WTC11 (cell line): ENCODE measurements at regions not wholly inside any gene's neighbourhood (a gene's known extent, or its start where the extent isn't known, plus 50 kb on each side); places are given as distances from the start of the nearest gene placed in this dataset.

Experiments
- ATAC-seq: fragments of 200-7000 bp; cut with Tn5 transposase; 2 replicates; pipeline ENCODE4 v1.10.0; 2021; ENCODE audit warnings: mild to moderate bottlenecking, moderate library complexity
- CTCF ChIA-PET: fragments of 300-600 bp; sonication (Branson Sonifier 250); formaldehyde crosslinking; loops from one replicate; lab custom pipeline; 2021; ENCODE audit warnings: antibody characterized with exemption; lab: Charles Lee
- POLR2A ChIA-PET: fragments of 350-600 bp; sonication (Branson Sonifier 250); formaldehyde crosslinking; loops from one replicate; lab custom pipeline; 2021; ENCODE audit warnings: antibody characterized with exemption; lab: Charles Lee
- DNase-seq: peaks from one replicate; pipeline ENCODE4 v3.0.0; 2021; ENCODE audit warnings: low spot score
- H3K27ac Mint-ChIP-seq: 2 replicates; pipeline ENCODE4 v1.8.0; 2021; ENCODE audit warnings: mixed read lengths
- H3K27me3 Mint-ChIP-seq: 2 replicates; pipeline ENCODE4 v1.8.0; 2021; ENCODE audit warnings: low read depth, mild to moderate bottlenecking, moderate library complexity, mixed read lengths
- H3K36me3 Mint-ChIP-seq: 2 replicates; pipeline ENCODE4 v1.8.0; 2021; ENCODE audit warnings: mixed read lengths
- H3K4me1 Mint-ChIP-seq: 2 replicates; pipeline ENCODE4 v1.8.0; 2022; ENCODE audit warnings: mixed read lengths
- H3K4me3 Mint-ChIP-seq: 2 replicates; pipeline ENCODE4 v1.8.0; 2021; ENCODE audit warnings: mild to moderate bottlenecking, moderate library complexity, mixed read lengths
- H3K9me3 Mint-ChIP-seq: 2 replicates; pipeline ENCODE4 v1.8.0; 2021; ENCODE audit warnings: mixed read lengths
- ARID4B ChIP-seq: sonication (generic); formaldehyde crosslinking; IDR thresholded peaks from 2 replicates; pipeline ENCODE4 v1.8.0; 2023; ENCODE audit warnings: missing genetic modification reagents, mild to moderate bottlenecking, borderline replicate concordance
- CBFB ChIP-seq: sonication (generic); formaldehyde crosslinking; IDR thresholded peaks from 2 replicates; pipeline ENCODE4 v1.8.1; 2022; ENCODE audit warnings: mild to moderate bottlenecking, low read depth, missing genetic modification reagents
- CREM ChIP-seq: sonication (generic); formaldehyde crosslinking; IDR thresholded peaks from 2 replicates; pipeline ENCODE4 v1.8.1; 2022; ENCODE audit warnings: mild to moderate bottlenecking, missing genetic modification reagents, moderate library complexity
- EMX1 ChIP-seq: fragments of 250-450 bp; sonication (Bioruptor Pico); IDR thresholded peaks from 2 replicates; pipeline ENCODE4 v1.8.0; 2021; ENCODE audit warnings: mild to moderate bottlenecking
- NFE2L1 ChIP-seq: sonication (generic); formaldehyde crosslinking; IDR thresholded peaks from 2 replicates; pipeline ENCODE4 v1.8.1; 2023; ENCODE audit warnings: missing genetic modification reagents
- NFYB ChIP-seq: sonication (generic); formaldehyde crosslinking; conservative IDR thresholded peaks from 2 replicates; pipeline ENCODE4 v1.8.0; 2022; ENCODE audit warnings: low read depth, missing genetic modification reagents
- NR3C1 ChIP-seq: sonication (generic); formaldehyde crosslinking; conservative IDR thresholded peaks from 2 replicates; pipeline ENCODE4 v1.8.1; 2023; ENCODE audit warnings: low read depth, mild to moderate bottlenecking, missing genetic modification reagents
- SMAD4 ChIP-seq: sonication (generic); formaldehyde crosslinking; IDR thresholded peaks from 2 replicates; pipeline ENCODE4 v1.8.0; 2022; ENCODE audit warnings: mild to moderate bottlenecking, missing genetic modification reagents
- SP1 ChIP-seq: sonication (generic); formaldehyde crosslinking; conservative IDR thresholded peaks from 2 replicates; pipeline ENCODE4 v1.8.1; 2022; ENCODE audit warnings: missing genetic modification reagents
- USF1 ChIP-seq: sonication (generic); formaldehyde crosslinking; IDR thresholded peaks from 2 replicates; pipeline ENCODE4 v1.8.0; 2022; ENCODE audit warnings: mild to moderate bottlenecking, missing genetic modification reagents
- ZNF121 ChIP-seq: sonication (generic); formaldehyde crosslinking; IDR thresholded peaks from 2 replicates; pipeline ENCODE4 v1.8.0; 2023; ENCODE audit warnings: missing genetic modification reagents
- ZNF138 ChIP-seq: sonication (generic); formaldehyde crosslinking; conservative IDR thresholded peaks from 2 replicates; pipeline ENCODE4 v1.8.1; 2022; ENCODE audit warnings: mild to moderate bottlenecking, moderate library complexity, missing genetic modification reagents
- ZNF219 ChIP-seq: sonication (generic); formaldehyde crosslinking; IDR thresholded peaks from 2 replicates; pipeline ENCODE4 v1.8.0; 2023; ENCODE audit warnings: missing genetic modification reagents, mild to moderate bottlenecking, borderline replicate concordance
- ZNF416 ChIP-seq: fragments of 250-450 bp; sonication (Bioruptor Pico); IDR thresholded peaks from 2 replicates; pipeline ENCODE4 v1.9.0; 2021; ENCODE audit warnings: mild to moderate bottlenecking, inconsistent platforms
- TF ChIP-seq, protein P1 (sequence below): sonication (generic); formaldehyde crosslinking; IDR thresholded peaks from 2 replicates; pipeline ENCODE4 v1.8.1; 2022; ENCODE audit warnings: mild to moderate bottlenecking, missing genetic modification reagents, moderate library complexity, borderline replicate concordance
- TF ChIP-seq, protein P2 (sequence below): sonication (generic); formaldehyde crosslinking; IDR thresholded peaks from 2 replicates; pipeline ENCODE4 v1.8.1; 2023; ENCODE audit warnings: mild to moderate bottlenecking, missing genetic modification reagents, moderate library complexity
- TF ChIP-seq, protein P3 (sequence below): fragments of 250-450 bp; sonication (Bioruptor Pico); IDR thresholded peaks from 2 replicates; pipeline ENCODE4 v1.8.0; 2021; ENCODE audit warnings: mild to moderate bottlenecking
- TF ChIP-seq, protein P4 (sequence below): sonication (generic); formaldehyde crosslinking; IDR thresholded peaks from 2 replicates; pipeline ENCODE4 v1.8.1; 2023; ENCODE audit warnings: mild to moderate bottlenecking, missing genetic modification reagents, moderate library complexity
- TF ChIP-seq, protein P5 (sequence below): sonication (generic); formaldehyde crosslinking; IDR thresholded peaks from 2 replicates; pipeline ENCODE4 v1.8.0; 2022; ENCODE audit warnings: mild to moderate bottlenecking, missing genetic modification reagents
- TF ChIP-seq, protein P6 (sequence below): sonication (generic); formaldehyde crosslinking; IDR thresholded peaks from 2 replicates; pipeline ENCODE4 v1.8.1; 2023; ENCODE audit warnings: mild to moderate bottlenecking, missing genetic modification reagents, borderline replicate concordance
- TF ChIP-seq, protein P7 (sequence below): sonication (generic); formaldehyde crosslinking; IDR thresholded peaks from 2 replicates; pipeline ENCODE4 v1.8.1; 2023; ENCODE audit warnings: mild to moderate bottlenecking, moderate library complexity, missing genetic modification reagents

GRCh38 chr1:30508611-30509010 lies 214.8 kb downstream of the MATN1 start:
- H3K36me3 Mint-ChIP-seq: no peaks in the 10 kb centered on the region
- DNase-seq: no peak
- H3K4me1 Mint-ChIP-seq: peaks cover 22% of the 10 kb centered on the region
- H3K27me3 Mint-ChIP-seq: no peaks in the 10 kb centered on the region
- no peak for ATAC-seq
- H3K4me3 Mint-ChIP-seq: no peak overlapping the region
- no peak overlapping the region; the same call in 1 of the 2 replicates for H3K27ac Mint-ChIP-seq
- TF ChIP-seq, protein P1, sequence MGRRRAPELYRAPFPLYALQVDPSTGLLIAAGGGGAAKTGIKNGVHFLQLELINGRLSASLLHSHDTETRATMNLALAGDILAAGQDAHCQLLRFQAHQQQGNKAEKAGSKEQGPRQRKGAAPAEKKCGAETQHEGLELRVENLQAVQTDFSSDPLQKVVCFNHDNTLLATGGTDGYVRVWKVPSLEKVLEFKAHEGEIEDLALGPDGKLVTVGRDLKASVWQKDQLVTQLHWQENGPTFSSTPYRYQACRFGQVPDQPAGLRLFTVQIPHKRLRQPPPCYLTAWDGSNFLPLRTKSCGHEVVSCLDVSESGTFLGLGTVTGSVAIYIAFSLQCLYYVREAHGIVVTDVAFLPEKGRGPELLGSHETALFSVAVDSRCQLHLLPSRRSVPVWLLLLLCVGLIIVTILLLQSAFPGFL (CRISPR knock-in tag): no peak
- TF ChIP-seq ZNF219 (CRISPR knock-in tag): no peak
- no peak for TF ChIP-seq NR3C1
- TF ChIP-seq, protein P2, sequence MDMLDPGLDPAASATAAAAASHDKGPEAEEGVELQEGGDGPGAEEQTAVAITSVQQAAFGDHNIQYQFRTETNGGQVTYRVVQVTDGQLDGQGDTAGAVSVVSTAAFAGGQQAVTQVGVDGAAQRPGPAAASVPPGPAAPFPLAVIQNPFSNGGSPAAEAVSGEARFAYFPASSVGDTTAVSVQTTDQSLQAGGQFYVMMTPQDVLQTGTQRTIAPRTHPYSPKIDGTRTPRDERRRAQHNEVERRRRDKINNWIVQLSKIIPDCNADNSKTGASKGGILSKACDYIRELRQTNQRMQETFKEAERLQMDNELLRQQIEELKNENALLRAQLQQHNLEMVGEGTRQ: no peak
- no peak for TF ChIP-seq ARID4B
- TF ChIP-seq, protein P3, sequence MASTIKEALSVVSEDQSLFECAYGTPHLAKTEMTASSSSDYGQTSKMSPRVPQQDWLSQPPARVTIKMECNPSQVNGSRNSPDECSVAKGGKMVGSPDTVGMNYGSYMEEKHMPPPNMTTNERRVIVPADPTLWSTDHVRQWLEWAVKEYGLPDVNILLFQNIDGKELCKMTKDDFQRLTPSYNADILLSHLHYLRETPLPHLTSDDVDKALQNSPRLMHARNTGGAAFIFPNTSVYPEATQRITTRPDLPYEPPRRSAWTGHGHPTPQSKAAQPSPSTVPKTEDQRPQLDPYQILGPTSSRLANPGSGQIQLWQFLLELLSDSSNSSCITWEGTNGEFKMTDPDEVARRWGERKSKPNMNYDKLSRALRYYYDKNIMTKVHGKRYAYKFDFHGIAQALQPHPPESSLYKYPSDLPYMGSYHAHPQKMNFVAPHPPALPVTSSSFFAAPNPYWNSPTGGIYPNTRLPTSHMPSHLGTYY (CRISPR knock-in tag): no peak
- no peak for TF ChIP-seq NFYB
- no peak for TF ChIP-seq NFE2L1 (CRISPR knock-in tag)
- TF ChIP-seq SP1 (CRISPR knock-in tag): no peak
- TF ChIP-seq, protein P4, sequence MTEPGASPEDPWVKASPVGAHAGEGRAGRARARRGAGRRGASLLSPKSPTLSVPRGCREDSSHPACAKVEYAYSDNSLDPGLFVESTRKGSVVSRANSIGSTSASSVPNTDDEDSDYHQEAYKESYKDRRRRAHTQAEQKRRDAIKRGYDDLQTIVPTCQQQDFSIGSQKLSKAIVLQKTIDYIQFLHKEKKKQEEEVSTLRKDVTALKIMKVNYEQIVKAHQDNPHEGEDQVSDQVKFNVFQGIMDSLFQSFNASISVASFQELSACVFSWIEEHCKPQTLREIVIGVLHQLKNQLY: no peak
- TF ChIP-seq EMX1 (CRISPR knock-in tag): no peak
- TF ChIP-seq SMAD4 (CRISPR knock-in tag): no peak
- TF ChIP-seq ZNF416 (CRISPR knock-in tag): no peak
- no peak for TF ChIP-seq CBFB
- TF ChIP-seq, protein P5, sequence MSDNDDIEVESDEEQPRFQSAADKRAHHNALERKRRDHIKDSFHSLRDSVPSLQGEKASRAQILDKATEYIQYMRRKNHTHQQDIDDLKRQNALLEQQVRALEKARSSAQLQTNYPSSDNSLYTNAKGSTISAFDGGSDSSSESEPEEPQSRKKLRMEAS (CRISPR knock-in tag): no peak
- no peak for TF ChIP-seq ZNF121 (CRISPR knock-in tag)
- TF ChIP-seq CREM (CRISPR knock-in tag): no peak
- ChIA-PET CTCF (interaction anchor here (1.4 kb wide), 1 partner anchor 25 kb away, joined by 4 read pairs; no protein-coding TSS in a partner anchor), POLR2A (no interaction called here)
- no peaks in the 10 kb centered on the region; the same call in 1 of the 2 replicates for H3K9me3 Mint-ChIP-seq

DNA sequence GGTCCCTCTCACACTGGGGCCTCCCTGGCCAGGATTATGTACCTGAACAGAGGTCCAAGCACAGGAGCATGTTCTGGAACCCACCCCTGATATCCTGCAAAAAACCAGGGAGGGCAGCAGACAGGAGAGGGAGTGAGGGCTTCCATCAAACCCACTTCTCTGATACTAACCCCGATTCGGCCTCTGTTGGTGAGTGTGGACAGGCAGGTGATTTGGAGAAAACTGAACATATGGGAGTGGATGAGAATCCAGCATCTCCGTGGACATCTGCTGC lies 215.3 kb downstream of the MATN1 start:
- ATAC-seq: no peak
- DNase-seq: no peak
- Mint-ChIP-seq H3K4me3 (no peak overlapping the region), H3K4me1 (peaks cover 22% of the 10 kb centered on the region), H3K9me3 (no peaks in the 10 kb centered on the region; the same call in 1 of the 2 replicates), H3K36me3 (no peaks in the 10 kb centered on the region), H3K27me3 (peaks cover 2% of the 10 kb centered on the region; the same call in 1 of the 2 replicates), H3K27ac (no peak overlapping the region)
- ChIA-PET CTCF (no interaction called here), POLR2A (no interaction called here)
- TF ChIP-seq USF1 (CRISPR knock-in tag) (no peak), ZNF219 (CRISPR knock-in tag) (no peak), SP1 (CRISPR knock-in tag) (no peak), ZNF138 (CRISPR knock-in tag) (no peak), ZNF121 (CRISPR knock-in tag) (no peak), NFE2L1 (CRISPR knock-in tag) (no peak)
- TF ChIP-seq, protein P6, sequence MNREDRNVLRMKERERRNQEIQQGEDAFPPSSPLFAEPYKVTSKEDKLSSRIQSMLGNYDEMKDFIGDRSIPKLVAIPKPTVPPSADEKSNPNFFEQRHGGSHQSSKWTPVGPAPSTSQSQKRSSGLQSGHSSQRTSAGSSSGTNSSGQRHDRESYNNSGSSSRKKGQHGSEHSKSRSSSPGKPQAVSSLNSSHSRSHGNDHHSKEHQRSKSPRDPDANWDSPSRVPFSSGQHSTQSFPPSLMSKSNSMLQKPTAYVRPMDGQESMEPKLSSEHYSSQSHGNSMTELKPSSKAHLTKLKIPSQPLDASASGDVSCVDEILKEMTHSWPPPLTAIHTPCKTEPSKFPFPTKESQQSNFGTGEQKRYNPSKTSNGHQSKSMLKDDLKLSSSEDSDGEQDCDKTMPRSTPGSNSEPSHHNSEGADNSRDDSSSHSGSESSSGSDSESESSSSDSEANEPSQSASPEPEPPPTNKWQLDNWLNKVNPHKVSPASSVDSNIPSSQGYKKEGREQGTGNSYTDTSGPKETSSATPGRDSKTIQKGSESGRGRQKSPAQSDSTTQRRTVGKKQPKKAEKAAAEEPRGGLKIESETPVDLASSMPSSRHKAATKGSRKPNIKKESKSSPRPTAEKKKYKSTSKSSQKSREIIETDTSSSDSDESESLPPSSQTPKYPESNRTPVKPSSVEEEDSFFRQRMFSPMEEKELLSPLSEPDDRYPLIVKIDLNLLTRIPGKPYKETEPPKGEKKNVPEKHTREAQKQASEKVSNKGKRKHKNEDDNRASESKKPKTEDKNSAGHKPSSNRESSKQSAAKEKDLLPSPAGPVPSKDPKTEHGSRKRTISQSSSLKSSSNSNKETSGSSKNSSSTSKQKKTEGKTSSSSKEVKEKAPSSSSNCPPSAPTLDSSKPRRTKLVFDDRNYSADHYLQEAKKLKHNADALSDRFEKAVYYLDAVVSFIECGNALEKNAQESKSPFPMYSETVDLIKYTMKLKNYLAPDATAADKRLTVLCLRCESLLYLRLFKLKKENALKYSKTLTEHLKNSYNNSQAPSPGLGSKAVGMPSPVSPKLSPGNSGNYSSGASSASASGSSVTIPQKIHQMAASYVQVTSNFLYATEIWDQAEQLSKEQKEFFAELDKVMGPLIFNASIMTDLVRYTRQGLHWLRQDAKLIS (CRISPR knock-in tag): no peak
- TF ChIP-seq, protein P7, sequence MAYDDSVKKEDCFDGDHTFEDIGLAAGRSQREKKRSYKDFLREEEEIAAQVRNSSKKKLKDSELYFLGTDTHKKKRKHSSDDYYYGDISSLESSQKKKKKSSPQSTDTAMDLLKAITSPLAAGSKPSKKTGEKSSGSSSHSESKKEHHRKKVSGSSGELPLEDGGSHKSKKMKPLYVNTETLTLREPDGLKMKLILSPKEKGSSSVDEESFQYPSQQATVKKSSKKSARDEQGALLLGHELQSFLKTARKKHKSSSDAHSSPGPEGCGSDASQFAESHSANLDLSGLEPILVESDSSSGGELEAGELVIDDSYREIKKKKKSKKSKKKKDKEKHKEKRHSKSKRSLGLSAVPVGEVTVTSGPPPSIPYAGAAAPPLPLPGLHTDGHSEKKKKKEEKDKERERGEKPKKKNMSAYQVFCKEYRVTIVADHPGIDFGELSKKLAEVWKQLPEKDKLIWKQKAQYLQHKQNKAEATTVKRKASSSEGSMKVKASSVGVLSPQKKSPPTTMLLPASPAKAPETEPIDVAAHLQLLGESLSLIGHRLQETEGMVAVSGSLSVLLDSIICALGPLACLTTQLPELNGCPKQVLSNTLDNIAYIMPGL (CRISPR knock-in tag): no peak
- TF ChIP-seq, all 79 proteins: peak for 0
